RWPE2 (cell line): ENCODE measurements at regions not wholly inside any gene's neighbourhood (a gene's known extent, or its start where the extent isn't known, plus 50 kb on each side); places are given as distances from the start of the nearest gene placed in this dataset.

Experiments used
- ATAC-seq: fragments of 200-7000 bp; cut with Tn5 transposase; 3 replicates; pipeline ENCODE4 v1.9.1; 2021; ENCODE audit warnings: low read depth
- DNase-seq: peaks from one replicate; pipeline ENCODE4 v3.0.0-alpha.2; 2020; ENCODE audit warnings: low spot score
- H3K27ac ChIP-seq: fragments of 450-650 bp; 2 replicates; pipeline ENCODE4 v1.5.1; 2017; ENCODE audit warnings: mild to moderate bottlenecking; ENCODE audit not compliant: poor library complexity, severe bottlenecking
- H3K27me3 ChIP-seq: fragments of 250-450 bp; sonication (Bioruptor Pico); 2 replicates; pipeline ENCODE4 v1.5.1; 2021; ENCODE audit warnings: mild to moderate bottlenecking, moderate library complexity; ENCODE audit not compliant: insufficient read depth, poor library complexity, severe bottlenecking
- H3K36me3 ChIP-seq: fragments of 250-450 bp; sonication (Bioruptor Pico); 2 replicates; pipeline ENCODE4 v1.5.1; 2020; ENCODE audit warnings: low read depth, mild to moderate bottlenecking, moderate library complexity
- H3K4me1 ChIP-seq: fragments of 250-450 bp; sonication (Bioruptor Pico); 2 replicates; pipeline ENCODE4 v1.5.1; 2021; ENCODE audit warnings: mild to moderate bottlenecking, moderate library complexity; ENCODE audit not compliant: insufficient read depth, poor library complexity, severe bottlenecking
- H3K4me3 ChIP-seq: fragments of 250-450 bp; sonication (Bioruptor Pico); 2 replicates; pipeline ENCODE4 v1.5.1; 2021; ENCODE audit warnings: mild to moderate bottlenecking, moderate library complexity; ENCODE audit not compliant: severe bottlenecking
- H3K9me3 ChIP-seq: fragments of 250-450 bp; sonication (Bioruptor Pico); 2 replicates; pipeline ENCODE4 v1.5.1; 2021; ENCODE audit warnings: mild to moderate bottlenecking, moderate library complexity; ENCODE audit not compliant: severe bottlenecking
- CTCF ChIP-seq: fragments of 450-650 bp; IDR thresholded peaks from one replicate; pipeline ENCODE4 v1.5.1; 2017; ENCODE audit warnings: mild to moderate bottlenecking, moderate library complexity; ENCODE audit not compliant: poor library complexity, severe bottlenecking

GRCh38 chr6:3900744-3901336 lies 51.7 kb downstream of the FAM50B start:
- peaks cover 11% of the 10 kb centered on the region for H3K4me1 ChIP-seq
- H3K27ac ChIP-seq, result no peak overlapping the region
- H3K27me3 ChIP-seq, result no peaks in the 10 kb centered on the region
- DNase-seq (no peak), ATAC-seq (no peak)
- H3K9me3 ChIP-seq, result no peaks in the 10 kb centered on the region
- H3K36me3 ChIP-seq, result no peaks in the 10 kb centered on the region
- H3K4me3 ChIP-seq, result no peak overlapping the region
- no peak for TF ChIP-seq CTCF

DNA sequence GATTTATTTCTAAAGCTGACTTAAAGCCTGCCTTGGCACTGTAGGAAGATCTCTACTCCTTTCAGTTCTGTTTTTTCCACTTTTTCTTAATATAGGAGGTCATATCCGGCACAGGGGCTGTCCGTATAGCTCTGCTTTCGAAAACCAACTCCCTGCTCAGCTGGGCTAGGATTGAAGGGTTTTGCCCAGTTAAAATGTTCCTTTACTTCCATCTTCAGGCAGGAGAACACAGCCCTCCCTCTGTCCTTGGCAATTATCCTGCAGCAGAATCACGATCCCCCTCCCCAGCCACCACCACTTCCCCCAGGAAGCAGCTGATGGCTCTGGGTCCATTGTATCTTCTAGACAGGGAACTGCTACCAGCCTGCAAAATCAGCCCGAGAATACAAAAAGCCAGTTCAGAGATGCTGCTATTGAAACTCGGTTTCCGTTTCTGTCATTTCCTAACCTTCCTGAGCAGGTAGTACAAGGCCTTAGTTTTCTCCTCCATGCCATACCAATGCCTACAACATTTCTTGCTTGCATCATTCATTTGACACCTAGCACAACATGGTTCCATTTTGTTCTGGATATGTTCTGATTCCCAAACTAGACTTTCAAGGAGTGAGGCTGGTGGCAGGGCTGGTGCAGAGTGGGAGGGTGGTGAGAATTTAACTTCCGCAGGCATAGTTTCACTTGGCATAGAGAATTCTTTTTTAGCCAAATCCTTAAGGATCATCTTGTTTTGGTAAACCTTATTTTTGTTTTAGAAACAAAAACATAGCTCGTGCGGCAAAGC lies 53.9 kb downstream of the FAM50B start:
- Histone ChIP-seq H3K27me3 (no peaks in the 10 kb centered on the region), H3K27ac (no peak overlapping the region), H3K4me1 (peaks cover 11% of the 10 kb centered on the region), H3K36me3 (no peaks in the 10 kb centered on the region), H3K4me3 (no peak overlapping the region), H3K9me3 (no peaks in the 10 kb centered on the region)
- no peak for TF ChIP-seq CTCF
- ATAC-seq, result no peak
- no peak for DNase-seq

GRCh38 chr6:3904518-3904917 lies 55.3 kb downstream of the FAM50B start:
- ATAC-seq (no peak), DNase-seq (no peak)
- Histone ChIP-seq H3K27me3 (no peaks in the 10 kb centered on the region), H3K36me3 (no peaks in the 10 kb centered on the region), H3K27ac (no peak overlapping the region), H3K4me1 (peaks cover 11% of the 10 kb centered on the region), H3K9me3 (no peaks in the 10 kb centered on the region), H3K4me3 (no peak overlapping the region)
- TF ChIP-seq CTCF, result no peak

GRCh38 chr6:3905945-3906845 lies 57.0 kb downstream of the FAM50B start:
- H3K27ac ChIP-seq, result no peak overlapping the region
- H3K36me3 ChIP-seq, result no peaks in the 10 kb centered on the region
- H3K27me3 ChIP-seq, result no peaks in the 10 kb centered on the region
- DNase-seq (no peak), ATAC-seq (no peak)
- TF ChIP-seq CTCF, result no peak
- H3K4me1 ChIP-seq, result peaks cover 8% of the 10 kb centered on the region
- no peak overlapping the region for H3K4me3 ChIP-seq
- H3K9me3 ChIP-seq, result no peaks in the 10 kb centered on the region
